ENCODE measurements at regions not wholly inside any gene's neighbourhood (a gene's known extent, or its start where the extent isn't known, plus 50 kb on each side); places are given as distances from the start of the nearest gene placed in this dataset.

DNA sequence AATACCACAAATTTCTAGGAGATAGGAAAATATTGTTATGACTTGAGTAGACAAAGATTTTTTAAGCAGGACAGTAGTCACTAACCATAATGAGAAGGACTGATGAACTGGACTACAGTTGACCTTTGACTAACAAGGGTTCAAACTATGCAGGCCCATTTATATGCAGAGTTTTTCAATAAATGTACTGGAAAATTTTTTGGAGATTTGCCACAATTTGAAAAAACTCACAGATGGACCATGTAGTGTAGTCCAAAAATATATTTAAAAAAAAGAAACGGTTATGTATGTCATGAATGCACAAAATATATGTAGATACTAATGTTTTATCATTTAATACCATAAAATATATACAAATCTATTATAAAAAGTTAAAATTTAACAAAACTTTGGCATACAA, 151.8 kb downstream of the LRRN1 start:
- TF ChIP-seq, protein P1, sequence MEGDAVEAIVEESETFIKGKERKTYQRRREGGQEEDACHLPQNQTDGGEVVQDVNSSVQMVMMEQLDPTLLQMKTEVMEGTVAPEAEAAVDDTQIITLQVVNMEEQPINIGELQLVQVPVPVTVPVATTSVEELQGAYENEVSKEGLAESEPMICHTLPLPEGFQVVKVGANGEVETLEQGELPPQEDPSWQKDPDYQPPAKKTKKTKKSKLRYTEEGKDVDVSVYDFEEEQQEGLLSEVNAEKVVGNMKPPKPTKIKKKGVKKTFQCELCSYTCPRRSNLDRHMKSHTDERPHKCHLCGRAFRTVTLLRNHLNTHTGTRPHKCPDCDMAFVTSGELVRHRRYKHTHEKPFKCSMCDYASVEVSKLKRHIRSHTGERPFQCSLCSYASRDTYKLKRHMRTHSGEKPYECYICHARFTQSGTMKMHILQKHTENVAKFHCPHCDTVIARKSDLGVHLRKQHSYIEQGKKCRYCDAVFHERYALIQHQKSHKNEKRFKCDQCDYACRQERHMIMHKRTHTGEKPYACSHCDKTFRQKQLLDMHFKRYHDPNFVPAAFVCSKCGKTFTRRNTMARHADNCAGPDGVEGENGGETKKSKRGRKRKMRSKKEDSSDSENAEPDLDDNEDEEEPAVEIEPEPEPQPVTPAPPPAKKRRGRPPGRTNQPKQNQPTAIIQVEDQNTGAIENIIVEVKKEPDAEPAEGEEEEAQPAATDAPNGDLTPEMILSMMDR (IDR thresholded peaks at IDR 0.05), result no peak
- TF ChIP-seq POLR2A (IDR thresholded peaks at IDR 0.05) (no peak), EP300 (IDR thresholded peaks at IDR 0.05; ENCODE audit: low read depth) (no peak), POLR2AphosphoS5 (IDR thresholded peaks at IDR 0.05) (no peak)

Data from transverse colon (tissue), 4 donors.